ENCODE measurements at regions not wholly inside any gene's neighbourhood (a gene's known extent, or its start where the extent isn't known, plus 50 kb on each side); places are given as distances from the start of the nearest gene placed in this dataset.

- 64% methylated on average over 8 of the region's 13 CpGs for WGBS (ENCODE audit: insufficient coverage)
- H3K36me3 ChIP-seq (replicated peaks in 1 of 2; ENCODE audit: control extremely low read depth in 1 of 2, control insufficient read depth in 1 of 2, extremely low read depth in 1 of 2, insufficient read depth in 2 of 2, low read length in 1 of 2): no peaks in the 10 kb centered on the region
- no peaks in the 10 kb centered on the region for H4K20me1 ChIP-seq (ENCODE audit: control insufficient read depth, insufficient read depth, low read length, poor library complexity, severe bottlenecking)
- peak overlapping the region; percentile 40 for H3K4me2 ChIP-seq (replicated peaks; ENCODE audit: low read depth, low read length, poor library complexity, severe bottlenecking)
- peaks cover 8 to 12% of the 10 kb centered on the region in 2 donors for H3K4me1 ChIP-seq (ENCODE audit: control insufficient read depth in 2 of 2, insufficient read depth in 2 of 2, low read length in 2 of 2)
- peak; percentile 25 for DNase-seq
- no peak overlapping the region for H2AFZ ChIP-seq (ENCODE audit: insufficient read depth, low read depth, low read length, poor library complexity, severe bottlenecking)
- H3K27me3 ChIP-seq (replicated peaks in 1 of 4; ENCODE audit: control extremely low read depth in 1 of 4, control insufficient read depth in 3 of 4, insufficient read depth in 4 of 4, low read length in 3 of 4): no peaks in the 10 kb centered on the region
- H3K9ac ChIP-seq (ENCODE audit: low read length): peak overlapping the region; percentile 20
- intact Hi-C loops (cut with micrococcal nuclease): no loop called here
- ChIA-PET CTCF (no interaction called here), POLR2A (no interaction called here)
- no peaks in the 10 kb centered on the region for H3K27me3 Mint-ChIP-seq
- no peaks in the 10 kb centered on the region for H3K79me2 ChIP-seq (ENCODE audit: control insufficient read depth, insufficient read depth, low read length)
- peak overlapping the region; percentile 81 for H3K27ac Mint-ChIP-seq
- peaks cover 15% of the 10 kb centered on the region for H3K4me1 Mint-ChIP-seq
- H3K4me3 Mint-ChIP-seq: peak overlapping the region; percentile 76
- H3K27ac ChIP-seq (ENCODE audit: low read length in 2 of 2): peak overlapping the region in 1 of 2 donors; percentile 9
- H3K9me3 Mint-ChIP-seq (ENCODE audit: insufficient read depth): no peaks in the 10 kb centered on the region
- peak overlapping the region in 1 of 5 experiments; percentile 16 for H3K4me3 ChIP-seq (ENCODE audit: control extremely low read depth in 1 of 5, extremely low read depth in 1 of 5, insufficient read depth in 1 of 5, low read depth in 2 of 5, low read length in 4 of 5)
- TF ChIP-seq EZH2 (IDR thresholded peaks at IDR 0.05; ENCODE audit: borderline replicate concordance, insufficient read depth, low read depth, low read length, poor library complexity, severe bottlenecking) (no peak), CTCF (IDR thresholded peaks at IDR 0.05) (no peak)
- peak; percentile 39 for ATAC-seq (ENCODE audit: low read depth)
- no peaks in the 10 kb centered on the region for H3K9me3 ChIP-seq (ENCODE audit: control extremely low read depth in 1 of 3, control insufficient read depth in 2 of 3, insufficient read depth in 1 of 3, low read length in 2 of 3)
Observed at GRCh38 chr12:24172031-24172772, 222.7 kb upstream of the SOX5 start.

- Mint-ChIP-seq H3K27me3 (no peaks in the 10 kb centered on the region), H3K27ac (no peak overlapping the region), H3K4me3 (no peak overlapping the region), H3K9me3 (ENCODE audit: insufficient read depth) (no peaks in the 10 kb centered on the region), H3K4me1 (no peaks in the 10 kb centered on the region)
- ATAC-seq (ENCODE audit: low read depth) (no peak), DNase-seq (no peak)
- Histone ChIP-seq H3K27ac (ENCODE audit: low read length in 2 of 2) (no peak overlapping the region), H3K4me2 (replicated peaks; ENCODE audit: low read depth, low read length, poor library complexity, severe bottlenecking) (no peak overlapping the region), H2AFZ (ENCODE audit: insufficient read depth, low read depth, low read length, poor library complexity, severe bottlenecking) (no peak overlapping the region), H3K4me1 (ENCODE audit: control insufficient read depth in 2 of 2, insufficient read depth in 2 of 2, low read length in 2 of 2) (no peaks in the 10 kb centered on the region), H3K4me3 (ENCODE audit: control extremely low read depth in 1 of 5, extremely low read depth in 1 of 5, insufficient read depth in 1 of 5, low read depth in 2 of 5, low read length in 4 of 5) (no peak overlapping the region), H3K27me3 (replicated peaks in 1 of 4; ENCODE audit: control extremely low read depth in 1 of 4, control insufficient read depth in 3 of 4, insufficient read depth in 4 of 4, low read length in 3 of 4) (no peaks in the 10 kb centered on the region), H3K9ac (ENCODE audit: low read length) (no peak overlapping the region), H4K20me1 (ENCODE audit: control insufficient read depth, insufficient read depth, low read length, poor library complexity, severe bottlenecking) (no peaks in the 10 kb centered on the region), H3K36me3 (replicated peaks in 1 of 2; ENCODE audit: control extremely low read depth in 1 of 2, control insufficient read depth in 1 of 2, extremely low read depth in 1 of 2, insufficient read depth in 2 of 2, low read length in 1 of 2) (no peaks in the 10 kb centered on the region), H3K79me2 (ENCODE audit: control insufficient read depth, insufficient read depth, low read length) (no peaks in the 10 kb centered on the region), H3K9me3 (ENCODE audit: control extremely low read depth in 1 of 3, control insufficient read depth in 2 of 3, insufficient read depth in 1 of 3, low read length in 2 of 3) (no peaks in the 10 kb centered on the region)
- TF ChIP-seq EZH2 (IDR thresholded peaks at IDR 0.05; ENCODE audit: borderline replicate concordance, insufficient read depth, low read depth, low read length, poor library complexity, severe bottlenecking): no peak
- TF ChIP-seq CTCF (IDR thresholded peaks at IDR 0.05): no peak
- intact Hi-C loops (cut with micrococcal nuclease): no loop called here
- CTCF ChIA-PET: no interaction called here
- no CpG with 5 or more reads among the region's 2 CpGs for WGBS (ENCODE audit: insufficient coverage)
- POLR2A ChIA-PET: no interaction called here
Observed at GRCh38 chr12:24155042-24155441, 205.6 kb upstream of the SOX5 start.
